Liver (tissue), 3 donors: ENCODE measurements at regions not wholly inside any gene's neighbourhood (a gene's known extent, or its start where the extent isn't known, plus 50 kb on each side); places are given as distances from the start of the nearest gene placed in this dataset.

Source experiments
- ATF3 ChIP-seq: IDR thresholded peaks from 2 replicates; pipeline ENCODE4 v1.6.1; 2016; ENCODE audit warnings: antibody characterized with exemption
- EGR1 ChIP-seq, 2 donors: IDR thresholded peaks; 2 replicates each; pipeline ENCODE4 v1.6.1; 2016 to 2018; ENCODE audit warnings: antibody characterized with exemption in 2 of 2, low read depth in 2 of 2
- FOXA2 ChIP-seq: IDR thresholded peaks from 2 replicates; pipeline ENCODE4 v1.6.1; 2016; ENCODE audit warnings: antibody characterized with exemption
- HNF4A ChIP-seq, 2 donors: conservative IDR thresholded peaks; 2 replicates each; pipeline ENCODE4 v1.6.1; 2016; ENCODE audit warnings: antibody characterized with exemption in 2 of 2, mild to moderate bottlenecking in 2 of 2
- NR2F2 ChIP-seq: IDR thresholded peaks from 2 replicates; pipeline ENCODE4 v1.6.1; 2016; ENCODE audit warnings: antibody characterized with exemption
- RAD21 ChIP-seq, 2 donors: IDR thresholded peaks; 2 replicates each; pipeline ENCODE4 v1.6.1; 2016; ENCODE audit warnings: antibody characterized with exemption in 2 of 2, mild to moderate bottlenecking in 2 of 2
- REST ChIP-seq: IDR thresholded peaks from 2 replicates; pipeline ENCODE4 v1.6.1; 2016; ENCODE audit warnings: antibody characterized with exemption, mild to moderate bottlenecking
- RXRA ChIP-seq, 2 donors: IDR thresholded peaks; 2 replicates each; pipeline ENCODE4 v1.6.1; 2017 to 2018; ENCODE audit warnings: antibody characterized with exemption in 2 of 2, mild to moderate bottlenecking in 1 of 2
- SP1 ChIP-seq: IDR thresholded peaks from 2 replicates; pipeline ENCODE4 v1.6.1; 2018; ENCODE audit warnings: antibody characterized with exemption, mild to moderate bottlenecking
- TAF1 ChIP-seq: conservative IDR thresholded peaks from 2 replicates; pipeline ENCODE4 v1.6.1; 2016; ENCODE audit warnings: antibody characterized with exemption, mild to moderate bottlenecking
- YY1 ChIP-seq: IDR thresholded peaks from 2 replicates; pipeline ENCODE4 v1.6.1; 2016; ENCODE audit warnings: antibody characterized with exemption, mild to moderate bottlenecking
- TF ChIP-seq, protein P1 (sequence below): IDR thresholded peaks from 2 replicates; pipeline ENCODE4 v1.6.1; 2016; ENCODE audit warnings: antibody characterized with exemption
- TF ChIP-seq, protein P2 (sequence below): fragments of 150-350 bp; IDR thresholded peaks from 2 replicates; pipeline ENCODE4 v1.5.1; 2017; ENCODE audit warnings: improper control_type of control experiment, low read depth, low read length; ENCODE audit not compliant: missing input control
- TF ChIP-seq, protein P3 (sequence below): IDR thresholded peaks from 2 replicates; pipeline ENCODE4 v1.6.1; 2016; ENCODE audit warnings: antibody characterized with exemption
- donor health status: healthy.
- donor health status: healthy.

DNA sequence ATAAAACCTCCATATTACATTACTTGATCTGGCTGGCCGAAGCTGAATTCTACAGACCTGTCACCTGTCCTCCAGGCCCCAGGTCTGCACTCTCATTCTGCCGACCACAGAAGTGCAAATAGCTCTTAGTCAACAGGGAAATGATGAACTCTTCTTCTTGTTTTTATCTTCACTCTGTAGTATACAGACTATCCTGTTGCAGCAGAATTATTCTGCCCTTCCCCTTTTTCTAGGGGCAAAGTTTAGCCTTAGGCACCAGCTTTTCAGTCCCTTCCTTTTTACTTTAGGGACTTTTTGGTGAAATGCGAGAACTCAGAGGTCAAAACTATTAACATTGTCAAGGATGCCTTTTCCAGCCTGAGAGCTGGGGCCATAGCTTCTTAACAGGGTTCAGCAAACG, 229.6 kb upstream of the EGLN3 start:
- TF ChIP-seq EGR1 (IDR thresholded peaks at IDR 0.05; ENCODE audit: low read depth in 2 of 2): no peak
- TF ChIP-seq, protein P1, sequence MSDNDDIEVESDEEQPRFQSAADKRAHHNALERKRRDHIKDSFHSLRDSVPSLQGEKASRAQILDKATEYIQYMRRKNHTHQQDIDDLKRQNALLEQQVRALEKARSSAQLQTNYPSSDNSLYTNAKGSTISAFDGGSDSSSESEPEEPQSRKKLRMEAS: no peak
- TF ChIP-seq, protein P2, sequence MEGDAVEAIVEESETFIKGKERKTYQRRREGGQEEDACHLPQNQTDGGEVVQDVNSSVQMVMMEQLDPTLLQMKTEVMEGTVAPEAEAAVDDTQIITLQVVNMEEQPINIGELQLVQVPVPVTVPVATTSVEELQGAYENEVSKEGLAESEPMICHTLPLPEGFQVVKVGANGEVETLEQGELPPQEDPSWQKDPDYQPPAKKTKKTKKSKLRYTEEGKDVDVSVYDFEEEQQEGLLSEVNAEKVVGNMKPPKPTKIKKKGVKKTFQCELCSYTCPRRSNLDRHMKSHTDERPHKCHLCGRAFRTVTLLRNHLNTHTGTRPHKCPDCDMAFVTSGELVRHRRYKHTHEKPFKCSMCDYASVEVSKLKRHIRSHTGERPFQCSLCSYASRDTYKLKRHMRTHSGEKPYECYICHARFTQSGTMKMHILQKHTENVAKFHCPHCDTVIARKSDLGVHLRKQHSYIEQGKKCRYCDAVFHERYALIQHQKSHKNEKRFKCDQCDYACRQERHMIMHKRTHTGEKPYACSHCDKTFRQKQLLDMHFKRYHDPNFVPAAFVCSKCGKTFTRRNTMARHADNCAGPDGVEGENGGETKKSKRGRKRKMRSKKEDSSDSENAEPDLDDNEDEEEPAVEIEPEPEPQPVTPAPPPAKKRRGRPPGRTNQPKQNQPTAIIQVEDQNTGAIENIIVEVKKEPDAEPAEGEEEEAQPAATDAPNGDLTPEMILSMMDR: no peak
- no peak for TF ChIP-seq RAD21 (IDR thresholded peaks at IDR 0.05)
- TF ChIP-seq, protein P3, sequence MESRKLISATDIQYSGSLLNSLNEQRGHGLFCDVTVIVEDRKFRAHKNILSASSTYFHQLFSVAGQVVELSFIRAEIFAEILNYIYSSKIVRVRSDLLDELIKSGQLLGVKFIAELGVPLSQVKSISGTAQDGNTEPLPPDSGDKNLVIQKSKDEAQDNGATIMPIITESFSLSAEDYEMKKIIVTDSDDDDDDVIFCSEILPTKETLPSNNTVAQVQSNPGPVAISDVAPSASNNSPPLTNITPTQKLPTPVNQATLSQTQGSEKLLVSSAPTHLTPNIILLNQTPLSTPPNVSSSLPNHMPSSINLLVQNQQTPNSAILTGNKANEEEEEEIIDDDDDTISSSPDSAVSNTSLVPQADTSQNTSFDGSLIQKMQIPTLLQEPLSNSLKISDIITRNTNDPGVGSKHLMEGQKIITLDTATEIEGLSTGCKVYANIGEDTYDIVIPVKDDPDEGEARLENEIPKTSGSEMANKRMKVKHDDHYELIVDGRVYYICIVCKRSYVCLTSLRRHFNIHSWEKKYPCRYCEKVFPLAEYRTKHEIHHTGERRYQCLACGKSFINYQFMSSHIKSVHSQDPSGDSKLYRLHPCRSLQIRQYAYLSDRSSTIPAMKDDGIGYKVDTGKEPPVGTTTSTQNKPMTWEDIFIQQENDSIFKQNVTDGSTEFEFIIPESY: no peak
- TF ChIP-seq SP1: no peak
- TF ChIP-seq NR2F2: no peak
- no peak for TF ChIP-seq REST
- TF ChIP-seq YY1: no peak
- no peak for TF ChIP-seq TAF1
- TF ChIP-seq RXRA (IDR thresholded peaks at IDR 0.05): no peak
- no peak for TF ChIP-seq ATF3
- TF ChIP-seq HNF4A (conservative IDR thresholded peaks at IDR 0.05): no peak
- no peak for TF ChIP-seq FOXA2
